ENCODE measurements at regions not wholly inside any gene's neighbourhood (a gene's known extent, or its start where the extent isn't known, plus 50 kb on each side); places are given as distances from the start of the nearest gene placed in this dataset.
A peak's percentile ranks its signal among the peaks of the same experiment; 100 is the strongest.

DNA sequence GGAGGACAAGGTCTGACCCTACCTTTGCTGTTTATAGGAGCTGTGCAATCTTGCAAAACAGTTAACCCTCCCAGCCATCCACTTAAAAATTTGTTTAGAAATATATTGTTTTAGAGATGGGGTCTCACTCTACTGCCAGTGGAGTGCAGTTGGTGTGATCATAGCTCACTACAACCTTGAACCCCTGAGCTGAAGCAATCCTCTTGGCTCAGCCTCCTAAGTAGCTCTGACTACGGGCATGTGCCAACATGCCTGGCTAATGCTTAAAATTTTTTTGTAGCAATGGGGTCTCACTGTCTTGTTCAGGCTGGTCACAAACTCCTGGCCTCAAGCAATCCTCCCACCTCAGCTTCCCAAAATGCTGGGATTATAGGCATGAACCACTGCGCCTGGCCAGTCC lies 120.2 kb upstream of the PJA2 start:
- no peak for DNase-seq

DNA sequence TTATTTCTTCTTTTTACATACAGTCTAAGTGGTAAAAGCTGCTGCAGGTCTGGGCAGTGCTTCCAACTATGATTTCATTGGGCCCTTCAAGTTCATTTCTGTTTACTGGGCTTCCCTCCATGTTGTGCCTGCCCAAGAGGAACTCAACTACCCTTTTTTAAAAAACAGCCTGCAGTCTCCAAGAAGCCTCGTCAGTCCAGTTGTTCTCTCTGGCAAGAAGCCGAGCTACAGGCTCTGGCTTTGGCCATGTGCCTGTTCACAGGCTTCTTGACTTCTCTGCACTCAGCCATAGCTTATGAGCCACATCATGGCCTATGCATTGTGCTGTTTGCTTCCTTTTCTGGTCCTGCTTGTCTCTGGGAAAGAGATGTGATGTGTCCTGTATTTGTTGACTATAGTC lies 119.7 kb upstream of the PJA2 start:
- DNase-seq = no peak

DNA sequence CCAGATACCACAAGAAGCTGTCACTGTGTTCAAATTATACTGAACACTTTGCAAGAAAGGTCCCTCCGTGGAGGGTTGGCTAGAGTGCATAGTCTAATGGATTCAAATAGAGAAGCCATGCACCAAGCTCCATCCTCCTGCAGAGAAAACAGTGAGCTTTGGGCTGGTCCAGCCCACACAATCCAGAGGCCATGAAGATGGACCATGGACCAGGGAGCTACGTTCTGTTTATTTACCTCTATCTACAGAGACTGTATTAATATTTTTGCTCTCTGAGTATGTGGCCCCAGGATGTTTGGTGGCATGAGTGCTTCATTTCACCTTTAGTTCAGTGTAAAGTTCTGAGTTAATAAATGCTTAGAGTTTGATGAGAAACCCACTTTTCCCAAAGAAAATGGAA lies 114.8 kb upstream of the PJA2 start:
- DNase-seq = no peak

DNA sequence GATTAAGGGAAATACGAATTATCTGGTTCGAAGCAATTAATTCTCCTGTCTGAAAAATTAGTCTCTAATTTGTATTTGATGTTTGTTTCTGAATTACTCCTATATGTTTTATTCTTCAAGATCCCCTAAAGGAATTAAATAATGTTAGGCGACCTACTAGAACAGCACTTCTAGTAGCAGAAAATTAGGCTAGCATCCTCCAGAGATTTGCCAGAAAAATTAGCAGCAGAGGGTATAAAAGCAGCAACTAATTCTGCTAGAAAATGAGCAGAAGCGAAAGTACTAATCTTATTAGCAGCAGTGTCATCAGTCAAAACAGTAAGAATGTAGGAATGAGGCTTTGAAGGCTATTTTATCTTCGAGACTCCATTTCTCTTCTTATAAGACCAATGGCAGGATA lies 114.3 kb upstream of the PJA2 start:
- DNase-seq = no peak

DNA sequence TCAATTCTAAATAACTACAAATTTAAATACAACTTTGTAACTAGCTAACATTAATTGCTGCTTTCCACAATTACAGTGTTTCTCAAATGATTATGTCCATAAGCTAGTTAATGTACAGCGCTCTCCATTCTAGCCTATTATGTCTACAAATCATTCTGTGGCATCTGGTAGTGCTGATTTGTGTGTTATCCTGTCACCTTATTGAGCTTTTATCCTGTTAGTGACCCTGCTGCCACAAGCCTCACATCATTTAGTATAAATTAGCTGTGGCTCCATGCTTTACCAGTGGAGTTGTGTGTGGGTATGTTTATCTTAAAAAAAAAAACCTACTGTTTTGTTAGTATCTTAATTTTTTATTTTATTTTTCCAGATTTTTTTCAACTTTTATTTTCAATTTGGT lies 112.6 kb upstream of the PJA2 start:
- no peak for DNase-seq

DNA sequence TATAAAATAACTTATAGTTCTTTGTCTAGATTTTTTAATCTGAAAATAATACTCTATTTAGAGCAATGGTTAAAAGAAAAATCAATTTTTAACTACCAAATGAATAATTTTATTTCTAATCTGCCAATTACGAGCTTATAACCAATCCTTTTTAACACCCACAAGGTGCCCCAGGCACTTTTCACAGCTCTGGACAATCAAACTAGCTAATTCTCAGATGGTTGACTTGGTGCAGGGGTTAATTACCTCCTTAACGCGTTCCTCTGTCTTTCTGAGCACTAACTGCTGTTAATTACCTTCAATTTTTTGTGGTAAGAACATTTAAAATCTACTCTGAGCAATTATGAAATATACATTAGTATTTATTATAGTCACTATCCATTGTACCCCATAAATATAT lies 109.6 kb upstream of the PJA2 start:
- no peak for DNase-seq

DNA sequence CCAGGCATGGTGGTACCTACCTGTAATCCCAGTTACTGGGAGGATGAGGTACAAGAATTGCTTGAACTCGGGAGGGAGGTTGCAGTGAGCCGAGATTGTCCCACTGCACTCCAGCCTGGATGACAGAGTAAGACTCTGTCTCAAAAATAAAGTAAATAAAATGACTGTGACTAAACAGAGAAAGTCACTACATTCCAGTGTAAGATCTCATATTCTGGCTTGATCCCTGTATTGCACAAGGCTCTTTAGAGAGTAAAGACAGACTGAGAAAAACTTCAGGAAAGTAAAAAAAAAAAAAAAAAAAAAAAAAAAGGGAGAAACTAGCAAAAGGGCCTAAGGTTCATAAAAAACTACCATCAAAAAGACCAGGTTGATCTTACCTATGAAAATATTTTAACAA lies 106.6 kb upstream of the PJA2 start:
- no peak for DNase-seq

DNA sequence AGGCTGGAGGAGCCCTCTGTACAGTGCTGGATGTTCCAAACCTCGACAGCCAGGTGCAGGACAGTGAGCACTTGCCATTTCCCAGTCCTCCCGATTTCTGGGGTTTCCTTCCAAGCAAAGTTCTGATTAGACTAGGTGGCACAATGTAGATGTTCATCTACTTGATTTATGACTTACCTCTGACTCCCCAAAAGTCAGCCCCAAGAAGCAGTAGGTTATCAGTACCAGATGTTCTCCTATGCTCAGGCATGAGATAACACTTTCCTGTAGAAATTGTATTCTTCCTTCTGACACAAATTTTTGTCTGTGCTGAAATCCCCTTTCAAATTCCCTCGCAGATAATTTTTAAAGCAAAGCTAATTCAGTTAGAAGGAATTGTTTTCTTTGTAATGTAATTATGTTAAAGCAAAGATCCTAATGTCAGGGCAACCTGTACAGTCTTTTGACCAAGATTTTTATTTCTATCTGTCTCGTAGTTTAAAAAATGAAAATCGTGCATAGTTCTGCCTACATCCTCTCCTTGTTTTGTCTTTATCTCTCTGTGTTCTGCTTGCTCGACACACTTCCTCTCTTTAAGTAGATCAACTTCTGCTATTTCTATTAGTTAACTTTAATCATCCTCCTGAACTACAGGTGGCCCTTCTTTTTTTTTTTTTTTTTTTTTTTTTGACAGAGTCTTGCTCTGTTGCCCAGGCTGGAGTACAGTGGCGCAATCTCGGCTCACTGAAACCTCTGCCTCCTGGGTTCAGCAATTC lies 102.4 kb upstream of the PJA2 start:
- DNase-seq = no peak

DNA sequence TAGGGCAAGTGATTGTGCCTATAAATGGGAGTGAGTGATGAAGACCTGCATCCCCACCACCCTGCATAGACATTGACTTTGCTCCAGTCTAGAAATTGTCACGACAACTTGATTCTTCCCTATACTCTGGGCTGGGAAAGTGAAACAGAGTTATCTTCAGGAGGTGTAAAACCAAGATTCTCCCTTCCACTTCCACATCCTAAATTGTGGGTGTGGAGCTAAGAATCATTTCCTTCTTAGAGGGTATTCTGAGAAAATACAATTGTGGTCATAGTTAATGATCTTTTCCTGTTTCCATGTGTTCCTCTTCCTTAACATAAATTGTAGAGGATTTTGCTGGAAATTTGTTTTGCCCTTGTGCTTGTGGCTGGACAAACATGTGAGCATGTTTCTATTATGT lies 96.8 kb upstream of the PJA2 start:
- no peak for DNase-seq

DNA sequence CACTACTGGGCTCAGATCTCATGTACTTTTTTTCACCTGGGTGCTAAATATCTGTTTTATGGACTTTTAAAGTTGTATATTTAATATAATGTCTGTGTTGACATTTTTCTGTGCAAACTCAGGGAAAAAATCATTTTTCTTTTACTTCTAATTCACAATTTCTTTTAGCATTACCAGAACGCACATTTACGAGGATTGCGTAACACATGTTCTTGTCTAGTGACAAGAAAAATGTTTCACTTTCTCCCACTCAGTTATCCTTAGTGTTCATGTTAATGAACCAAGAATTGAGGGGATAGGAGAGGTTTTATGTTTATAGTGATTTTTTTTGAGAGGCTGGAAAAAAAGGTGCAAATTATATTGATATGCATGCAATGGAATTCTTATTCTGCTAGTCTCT lies 86.3 kb upstream of the PJA2 start:
- no peak for DNase-seq

DNA sequence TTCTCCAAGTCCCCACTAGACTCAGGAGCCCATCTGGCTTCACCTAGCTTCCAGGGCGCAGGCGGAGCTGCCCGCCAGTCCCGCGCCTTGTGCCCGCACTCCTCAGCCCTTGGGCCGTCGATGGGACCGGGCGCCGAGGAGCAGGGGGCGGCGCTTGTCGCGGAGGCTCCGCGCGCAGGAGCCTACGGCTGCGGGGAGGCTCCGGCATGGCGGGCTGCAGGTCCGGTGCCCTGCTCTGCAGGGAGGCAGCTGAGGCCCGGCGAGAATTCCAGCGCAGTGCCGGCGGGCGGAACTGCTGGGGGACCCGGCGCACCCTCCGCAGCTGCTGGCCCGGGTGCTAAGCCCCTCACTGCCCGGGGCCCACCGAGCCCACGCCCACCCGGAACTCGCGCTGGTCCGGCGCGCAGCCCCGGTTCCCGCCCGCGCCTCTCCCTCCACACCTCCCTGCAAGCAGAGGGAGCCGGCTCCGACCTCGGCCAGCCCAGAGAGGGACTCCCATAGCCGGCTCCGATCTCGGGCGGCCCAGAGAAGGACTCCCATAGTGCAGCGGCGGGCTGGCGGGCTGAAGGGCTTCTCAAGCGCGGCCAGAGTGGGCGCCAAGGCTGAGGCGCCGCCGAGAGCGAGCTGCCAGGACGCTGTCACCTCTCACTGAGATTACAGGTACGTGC lies 78.1 kb upstream of the PJA2 start:
- DNase-seq = no peak

DNA sequence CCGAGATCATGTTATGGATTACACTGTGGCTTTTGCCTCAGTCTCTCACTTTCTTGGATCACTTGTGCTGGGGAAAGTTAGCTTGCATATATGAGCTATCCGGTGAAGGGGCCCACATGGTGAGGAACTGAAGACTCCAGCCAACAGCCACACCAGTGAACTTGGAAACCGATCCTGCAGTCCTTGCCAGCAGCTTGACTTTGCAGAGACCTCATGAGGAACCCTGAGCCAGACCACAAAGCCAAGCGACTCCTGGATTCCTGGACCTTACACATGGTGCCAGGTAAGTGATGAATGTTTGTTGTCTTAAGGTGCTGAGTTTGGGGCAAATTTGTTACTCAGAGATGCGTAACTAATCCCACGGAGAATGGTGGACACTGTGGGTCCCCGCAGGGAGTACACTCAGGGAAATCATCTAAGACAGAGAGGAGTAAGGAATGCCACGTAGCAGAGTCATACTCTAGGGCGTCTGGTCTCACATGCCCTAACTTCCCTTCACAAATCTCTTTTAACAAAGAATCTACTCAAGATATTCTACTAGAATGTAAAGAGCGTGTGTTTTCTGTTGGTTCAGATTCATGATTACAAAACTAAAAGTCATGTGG lies 76.5 kb upstream of the PJA2 start:
- DNase-seq = no peak

DNA sequence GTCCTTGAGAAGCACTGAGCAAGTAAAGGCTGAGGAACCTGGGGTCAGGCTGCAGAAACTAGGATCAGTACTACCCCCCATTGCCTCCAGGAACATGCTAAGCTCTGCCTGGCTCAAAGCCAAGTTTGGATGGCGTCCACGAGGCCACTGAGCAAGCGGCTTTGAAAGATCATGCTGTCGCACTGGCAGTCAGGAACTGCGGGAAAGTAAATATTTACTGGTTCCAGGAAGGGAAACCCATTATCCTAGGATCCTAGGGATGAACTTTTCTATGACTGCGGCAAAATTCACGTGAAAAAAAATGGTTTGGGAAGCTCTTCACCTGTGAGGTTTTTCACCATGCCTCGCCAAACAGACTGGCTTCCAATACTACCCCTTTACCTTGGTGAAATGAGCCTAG lies 75.3 kb upstream of the PJA2 start:
- DNase-seq = no peak

DNA sequence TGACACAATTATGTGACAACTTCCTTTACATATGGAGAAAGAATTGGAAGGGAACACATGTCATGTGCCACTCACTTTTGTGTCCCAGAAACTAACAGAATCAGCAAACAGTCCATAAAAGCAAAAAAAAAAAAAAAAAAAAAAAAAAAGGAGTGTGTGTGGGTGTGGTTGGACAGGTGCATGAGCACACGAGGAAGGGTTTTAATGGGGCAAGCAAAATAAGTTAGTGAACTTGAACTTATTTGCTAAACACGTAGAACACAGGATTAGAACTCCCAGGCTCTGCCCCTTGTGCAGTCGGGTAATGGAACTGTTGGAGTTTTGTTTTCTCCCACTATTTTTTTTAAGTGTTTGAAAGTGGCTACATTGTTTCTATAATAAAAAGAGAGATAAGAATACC lies 74.8 kb upstream of the PJA2 start:
- DNase-seq = no peak

DNA sequence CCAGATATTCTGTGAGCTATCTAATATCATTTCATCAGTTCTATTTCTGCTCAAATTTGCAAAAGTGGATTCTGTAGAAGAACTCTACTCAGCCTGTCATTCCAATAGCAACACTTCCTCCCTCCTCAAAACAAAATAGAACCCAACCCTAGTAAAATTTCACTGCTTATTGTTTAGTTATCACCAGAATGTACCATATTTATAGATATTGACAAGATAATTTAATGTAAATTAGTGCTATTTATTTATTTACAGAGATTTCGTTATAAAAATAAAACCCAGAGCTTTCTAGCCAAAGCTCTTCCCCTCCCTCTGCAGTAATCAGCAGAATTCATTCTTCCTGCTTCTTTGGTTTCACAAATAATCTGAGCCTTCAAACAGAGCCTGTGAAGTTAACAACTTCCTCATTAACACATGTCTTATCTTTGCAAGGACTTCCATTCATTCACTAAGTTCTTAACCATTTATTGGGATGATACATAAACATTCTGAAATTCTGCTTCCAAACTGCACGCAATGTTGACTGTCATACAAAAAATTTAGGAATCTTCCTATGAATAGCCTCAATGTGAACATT lies 73.7 kb upstream of the PJA2 start:
- DNase-seq = no peak

DNA sequence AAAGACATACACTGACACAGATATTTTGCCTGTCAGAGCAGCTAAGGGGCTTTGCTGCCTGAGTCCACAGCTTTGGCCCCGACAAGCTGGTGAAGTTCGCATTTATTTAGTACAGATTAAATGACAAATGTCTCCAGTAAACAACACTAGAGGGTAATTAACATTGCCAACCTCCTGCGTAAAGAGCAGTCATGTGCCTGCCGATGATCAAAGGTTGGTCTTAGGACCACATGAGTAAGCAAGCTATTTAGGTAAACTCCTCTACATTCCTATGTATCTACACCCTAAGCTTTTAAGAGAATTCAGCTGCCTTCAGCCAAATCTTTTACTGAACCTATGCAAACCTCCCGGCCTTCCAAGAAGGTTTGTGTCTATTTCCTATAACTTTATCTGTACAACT lies 73.0 kb upstream of the PJA2 start:
- no peak for DNase-seq

DNA sequence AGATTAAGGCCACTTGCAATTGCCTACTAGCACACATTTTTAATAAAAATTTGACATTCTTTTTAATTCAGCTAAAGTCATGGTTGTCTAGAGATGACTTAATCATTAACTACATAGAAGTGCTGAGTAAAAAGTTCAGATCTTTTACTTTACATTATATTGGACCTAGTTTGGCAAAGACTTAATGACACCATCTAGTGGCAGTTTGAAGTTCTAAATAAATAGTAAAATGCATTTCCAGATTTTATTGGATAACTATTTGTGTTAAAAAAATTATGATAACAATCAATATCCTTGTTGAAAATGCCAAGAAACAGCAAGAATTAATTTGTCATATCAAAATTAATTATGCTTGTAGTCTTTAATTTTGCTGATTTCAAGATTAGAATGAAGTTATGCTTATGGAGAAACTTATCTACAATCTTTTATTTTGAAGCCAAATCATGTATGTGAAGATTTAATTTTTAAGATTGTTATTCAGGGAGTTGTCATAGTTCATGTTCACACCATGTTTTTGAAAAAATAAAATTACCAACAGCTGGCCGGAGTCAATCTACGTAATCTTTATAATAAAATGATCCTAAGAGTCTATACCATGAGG lies 69.6 kb upstream of the PJA2 start:
- DNase-seq = no peak

DNA sequence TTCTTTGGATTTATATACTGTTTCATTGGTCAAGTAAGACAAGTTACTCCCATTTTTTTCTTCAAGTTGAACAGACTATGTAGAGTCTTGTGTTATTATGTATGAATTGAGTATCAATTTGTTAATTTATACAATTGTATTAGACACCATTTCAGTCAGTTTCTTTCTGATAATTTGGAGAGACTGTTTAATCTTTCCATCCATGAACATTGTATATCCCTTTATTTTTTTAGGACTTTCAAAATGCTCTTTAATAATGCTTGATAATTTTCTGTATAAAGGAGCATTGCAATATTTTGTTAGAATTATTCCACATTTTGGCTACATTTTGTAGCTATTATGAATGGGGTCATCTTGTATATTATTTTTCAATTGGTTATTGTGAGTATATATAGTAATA lies 69.1 kb upstream of the PJA2 start:
- DNase-seq = no peak

DNA sequence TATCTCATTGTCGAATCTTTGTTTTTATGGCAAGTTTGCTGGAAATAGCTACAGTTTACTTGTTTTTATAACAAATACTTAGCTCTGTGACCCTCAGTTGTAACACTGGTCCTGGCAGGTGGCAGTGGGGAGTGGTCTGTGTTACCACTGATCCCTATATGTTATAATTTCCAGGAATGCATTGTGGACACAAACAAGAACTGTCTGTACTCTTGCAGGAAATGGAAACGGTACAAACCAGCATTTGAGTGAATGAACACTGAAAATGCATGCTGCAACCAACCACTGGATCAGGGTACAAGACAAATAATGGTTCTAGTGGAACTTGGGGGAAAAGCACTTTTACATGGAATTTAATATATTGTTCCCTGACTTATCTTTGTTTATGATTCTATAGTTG lies 66.5 kb upstream of the PJA2 start:
- no peak for DNase-seq

DNA sequence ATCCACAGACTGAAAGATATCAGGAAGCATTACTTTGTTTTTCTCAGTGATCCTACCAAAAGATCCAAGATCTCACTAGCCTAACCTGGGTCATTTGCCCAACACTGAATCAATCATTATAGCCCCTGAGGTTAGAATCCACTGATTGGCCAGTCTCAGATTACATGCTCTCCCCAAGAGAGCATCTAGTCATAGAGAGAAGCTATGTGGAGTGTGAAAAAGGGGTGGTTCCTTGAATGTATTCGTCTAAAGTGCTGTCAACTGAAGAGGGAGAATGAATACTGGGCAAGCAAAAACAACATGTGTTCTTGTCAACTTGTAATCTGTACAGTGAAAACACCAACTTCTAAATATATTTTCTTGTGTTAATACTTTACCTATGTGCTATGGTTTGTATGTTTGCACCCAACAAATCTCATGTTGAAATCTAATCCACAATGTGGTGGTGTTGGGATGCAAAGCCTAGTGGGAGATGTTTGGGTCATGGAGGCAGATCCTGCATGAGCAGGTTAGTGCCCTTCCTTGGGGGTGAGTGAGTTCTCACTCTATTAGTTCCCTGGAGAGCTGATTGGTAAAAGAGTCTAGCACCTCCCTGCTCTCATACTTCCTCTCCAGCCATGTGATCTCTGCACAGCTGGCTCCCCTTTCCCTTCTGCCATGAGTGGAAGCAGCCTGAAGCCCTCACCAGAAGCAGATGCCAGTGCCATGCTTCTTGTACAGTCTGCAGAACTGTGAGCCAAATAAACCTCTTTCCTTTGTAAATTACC lies 60.3 kb upstream of the PJA2 start:
- DNase-seq = no peak

DNA sequence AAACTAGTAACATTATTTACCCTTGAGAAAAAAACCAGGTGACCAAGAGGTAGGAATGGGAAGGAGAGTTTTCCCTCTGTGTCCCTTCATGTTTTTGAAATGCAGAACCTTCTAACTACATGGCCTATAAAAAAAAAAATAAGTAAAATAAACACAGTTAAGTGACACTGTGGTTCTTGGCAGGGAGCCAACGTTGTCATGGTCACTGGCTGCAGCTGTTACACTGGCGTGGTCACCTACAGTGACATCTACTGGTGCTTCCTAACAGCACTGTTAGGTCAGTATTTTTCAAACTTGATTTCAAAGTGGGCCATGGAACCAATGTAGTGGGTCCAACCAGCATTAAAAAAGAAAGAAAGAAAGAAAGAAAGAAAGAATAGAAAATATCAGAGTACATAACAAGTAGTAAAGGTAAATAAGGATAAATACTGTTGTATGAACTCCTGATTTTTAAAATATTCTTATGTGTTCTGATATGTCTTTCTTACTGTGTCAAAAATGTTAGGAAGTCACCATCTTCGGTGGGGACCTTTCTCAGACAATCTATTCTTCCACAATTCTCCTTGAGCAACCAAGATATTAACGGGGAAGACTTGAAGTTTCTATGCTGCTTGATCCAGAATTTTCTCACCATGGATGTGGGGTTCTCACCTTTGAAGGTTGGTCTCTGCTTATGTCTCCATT lies 59.1 kb upstream of the PJA2 start:
- DNase-seq = peak; percentile 74

DNA sequence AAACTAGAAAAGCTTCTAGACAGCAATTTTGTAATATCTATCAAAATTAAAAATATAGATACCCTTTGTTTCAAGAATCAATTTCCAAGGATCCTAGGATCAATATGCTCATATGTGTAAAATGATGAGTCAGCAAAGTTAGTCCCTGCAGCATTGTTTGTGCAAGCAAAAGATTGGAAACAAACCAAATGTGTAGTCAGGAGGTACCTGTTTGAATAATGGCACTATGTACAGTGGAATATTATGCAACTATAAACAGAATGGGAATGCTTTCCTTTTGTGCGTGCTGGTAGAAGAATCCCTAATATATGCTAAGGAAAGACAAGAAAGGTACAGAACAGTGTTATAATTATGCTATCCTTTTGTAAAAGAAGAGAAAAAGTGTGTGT lies 58.5 kb upstream of the PJA2 start:
- no peak for DNase-seq

Measured in stimulated activated CD4-positive, alpha-beta T cell treated with anti-CD3 and anti-CD28 coated beads, Interleukin-4, amount 100 ng/mL, for 24 hours (primary cell).